ENCODE measurements at regions not wholly inside any gene's neighbourhood (a gene's known extent, or its start where the extent isn't known, plus 50 kb on each side); places are given as distances from the start of the nearest gene placed in this dataset.

- TF ChIP-seq HINFP (tag; conservative IDR thresholded peaks at IDR 0.05; ENCODE audit: low read depth) (no peak), SP1 (CRISPR knock-in tag; IDR thresholded peaks at IDR 0.05) (no peak), HNRNPUL1 (IDR thresholded peaks at IDR 0.05; ENCODE audit: low read length) (no peak), TAF1 (IDR thresholded peaks at IDR 0.05; ENCODE audit: control insufficient read depth, extremely low read depth, insufficient read depth, low read length, severe bottlenecking) (no peak), CTCF (IDR thresholded peaks at IDR 0.05 in 2 of 3, conservative IDR thresholded peaks at IDR 0.05 in 1 of 3; ENCODE audit: insufficient read depth in 2 of 3, low read depth in 1 of 3, low read length in 3 of 3) (no peak), MAFK (IDR thresholded peaks at IDR 0.05; ENCODE audit: low read length) (no peak), BDP1 (IDR thresholded peaks at IDR 0.05; ENCODE audit: insufficient read depth, insufficient read length) (no peak), RNF2 (IDR thresholded peaks at IDR 0.05) (no peak), PHF21A (IDR thresholded peaks at IDR 0.05; ENCODE audit: borderline replicate concordance, low read depth) (no peak), E2F5 (CRISPR knock-in tag; IDR thresholded peaks at IDR 0.05) (no peak), RAD51 (IDR thresholded peaks at IDR 0.05; ENCODE audit: borderline replicate concordance, low read depth) (no peak), MCM2 (IDR thresholded peaks at IDR 0.05; ENCODE audit: low read depth) (no peak), CAMTA2 (CRISPR knock-in tag; conservative IDR thresholded peaks at IDR 0.05) (no peak), HOMEZ (CRISPR knock-in tag; IDR thresholded peaks at IDR 0.05) (no peak)
These were observed 397.6 kb downstream of the GBE1 start for GRCh38 chr3:81363816-81364215.

All from K562 (cell line).